DND-41 (cell line): ENCODE measurements at regions not wholly inside any gene's neighbourhood (a gene's known extent, or its start where the extent isn't known, plus 50 kb on each side); places are given as distances from the start of the nearest gene placed in this dataset.

Source experiments
- EZH2 ChIP-seq: IDR thresholded peaks from 3 replicates; pipeline ENCODE4 v1.6.1; 2012; ENCODE audit warnings: borderline replicate concordance, low read depth, mild to moderate bottlenecking, moderate library complexity, low read length, inconsistent platforms; ENCODE audit not compliant: severe bottlenecking
- TF ChIP-seq, protein P1 (sequence below): IDR thresholded peaks from 2 replicates; pipeline ENCODE4 v1.5.1; 2012; ENCODE audit warnings: borderline replicate concordance, low read length, moderate library complexity, mild to moderate bottlenecking; ENCODE audit not compliant: poor library complexity, severe bottlenecking; ENCODE audit errors: extremely low read depth

DNA sequence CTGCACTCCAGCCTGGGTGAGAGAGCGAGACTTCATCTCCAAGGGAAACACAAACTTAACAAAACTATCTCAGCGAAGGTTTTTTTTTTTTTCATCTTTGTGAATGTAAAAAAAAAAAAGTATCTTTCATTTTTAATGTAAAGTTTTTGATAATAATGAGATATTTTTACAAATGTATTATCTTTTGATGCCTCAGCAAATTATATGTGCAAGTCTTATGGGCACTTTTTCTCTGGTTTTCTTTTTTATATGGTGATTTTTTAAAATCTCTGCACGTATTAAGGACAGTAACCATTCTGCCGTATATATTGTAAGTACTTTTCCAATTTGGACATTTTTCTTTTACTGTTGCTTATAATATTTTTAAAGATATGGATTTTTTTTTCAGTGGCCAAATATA, 76.8 kb downstream of the MAFB start:
- no peak for TF ChIP-seq EZH2
- TF ChIP-seq, protein P1, sequence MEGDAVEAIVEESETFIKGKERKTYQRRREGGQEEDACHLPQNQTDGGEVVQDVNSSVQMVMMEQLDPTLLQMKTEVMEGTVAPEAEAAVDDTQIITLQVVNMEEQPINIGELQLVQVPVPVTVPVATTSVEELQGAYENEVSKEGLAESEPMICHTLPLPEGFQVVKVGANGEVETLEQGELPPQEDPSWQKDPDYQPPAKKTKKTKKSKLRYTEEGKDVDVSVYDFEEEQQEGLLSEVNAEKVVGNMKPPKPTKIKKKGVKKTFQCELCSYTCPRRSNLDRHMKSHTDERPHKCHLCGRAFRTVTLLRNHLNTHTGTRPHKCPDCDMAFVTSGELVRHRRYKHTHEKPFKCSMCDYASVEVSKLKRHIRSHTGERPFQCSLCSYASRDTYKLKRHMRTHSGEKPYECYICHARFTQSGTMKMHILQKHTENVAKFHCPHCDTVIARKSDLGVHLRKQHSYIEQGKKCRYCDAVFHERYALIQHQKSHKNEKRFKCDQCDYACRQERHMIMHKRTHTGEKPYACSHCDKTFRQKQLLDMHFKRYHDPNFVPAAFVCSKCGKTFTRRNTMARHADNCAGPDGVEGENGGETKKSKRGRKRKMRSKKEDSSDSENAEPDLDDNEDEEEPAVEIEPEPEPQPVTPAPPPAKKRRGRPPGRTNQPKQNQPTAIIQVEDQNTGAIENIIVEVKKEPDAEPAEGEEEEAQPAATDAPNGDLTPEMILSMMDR: no peak
